HepG2 (cell line): ENCODE measurements at regions not wholly inside any gene's neighbourhood (a gene's known extent, or its start where the extent isn't known, plus 50 kb on each side); places are given as distances from the start of the nearest gene placed in this dataset.

Experiments
- ATAC-seq: fragments of 200-7000 bp; cut with Tn5 transposase; 3 replicates; pipeline ENCODE4 v1.9.1; 2020; ENCODE audit warnings: mild to moderate bottlenecking, moderate library complexity
- BruUV-seq: library from RNA; stranded (reverse); fragments of 400-500 nt; replicated peaks from 2 replicates; lab custom pipeline; 2021; lab: Mats Ljungman, UMichigan
- CTCF ChIA-PET: fragments of 300-600 bp; formaldehyde crosslinking; extraction: SDS; loops from one replicate; lab custom pipeline; 2021; ENCODE audit warnings: low total read pairs, inconsistent platforms, low intra/inter-chr PET ratio; lab: Yijun Ruan, JAX
- POLR2A ChIA-PET: fragments of 350-600 bp; sonication (Branson Sonifier 250); formaldehyde crosslinking; loops from one replicate; lab custom pipeline; 2020; ENCODE audit warnings: antibody characterized with exemption, inconsistent platforms; lab: Yijun Ruan, JAX
- DNase-seq: peaks from one replicate; pipeline ENCODE4 v3.0.0-alpha.2; 2015; ENCODE audit warnings: low spot score
- FAIRE-seq: peaks from 3 replicates; lab custom pipeline; 2011; peaks lifted over from hg19 to GRCh38; lab: Jason Lieb, UNC
- H2AFZ ChIP-seq: one replicate; pipeline ENCODE4 v1.6.1; 2011; ENCODE audit warnings: low read length, inconsistent platforms
- H3K27ac ChIP-seq: fragments of 300-600 bp; 3 replicates; pipeline ENCODE4 v1.8.0; 2011; ENCODE audit warnings: mixed run types, mild to moderate bottlenecking, mixed read lengths, low read length, inconsistent platforms; ENCODE audit not compliant: insufficient read depth; ENCODE audit errors: extremely low read length
- H3K27me3 ChIP-seq, 2 experiments: fragments of 200-600 bp in 1 of 2; 2 replicates in 1 of 2; 3 replicates in 1 of 2; pipeline versions ENCODE4 v1.6.0 to v1.8.0; 2011; ENCODE audit warnings: low read length in 2 of 2, mild to moderate bottlenecking in 2 of 2, moderate library complexity in 2 of 2, inconsistent platforms in 1 of 2; ENCODE audit not compliant: insufficient read depth in 2 of 2, control insufficient read depth in 1 of 2
- H3K36me3 ChIP-seq, 2 experiments: fragments of 200-600 bp in 1 of 2; replicated peaks in 1 of 2; 2 replicates in 1 of 2; 3 replicates in 1 of 2; pipeline versions ENCODE4 v1.5.1 to v1.8.0; 2011; ENCODE audit warnings: low read length in 2 of 2, inconsistent platforms in 1 of 2; ENCODE audit not compliant: insufficient read depth in 2 of 2, control insufficient read depth in 1 of 2
- H3K4me1 ChIP-seq: 2 replicates; pipeline ENCODE4 v1.5.1; 2012; ENCODE audit warnings: low read length, inconsistent platforms; ENCODE audit not compliant: insufficient read depth
- H3K4me2 ChIP-seq: 2 replicates; pipeline ENCODE4 v1.6.0; 2011; ENCODE audit warnings: low read depth, low read length, inconsistent platforms
- H3K4me3 ChIP-seq, 3 experiments: fragments of 200-600 bp in 1 of 3; sonication (generic), shearing (Covaris generic) in 1 of 3; replicated peaks in 1 of 3; 2 replicates each; pipeline ENCODE4 v1.5.1; 2011 to 2016; ENCODE audit warnings: low read length in 3 of 3, inconsistent platforms in 2 of 3, low read depth in 2 of 3, mild to moderate bottlenecking in 2 of 3, control low read depth in 1 of 3, mixed read lengths in 1 of 3; ENCODE audit not compliant: insufficient read depth in 1 of 3
- H3K79me2 ChIP-seq: one replicate; pipeline ENCODE4 v1.6.1; 2011; ENCODE audit warnings: low read length, inconsistent platforms; ENCODE audit not compliant: insufficient read depth
- H3K9ac ChIP-seq: 2 replicates; pipeline ENCODE4 v1.6.0; 2011; ENCODE audit warnings: mild to moderate bottlenecking, low read depth, low read length, inconsistent platforms; ENCODE audit not compliant: insufficient read depth
- H3K9me3 ChIP-seq: 2 replicates; pipeline ENCODE4 v1.5.1; 2012; ENCODE audit warnings: mild to moderate bottlenecking, low read length
- H4K20me1 ChIP-seq: 2 replicates; pipeline ENCODE4 v1.6.0; 2011; ENCODE audit warnings: inconsistent platforms, mild to moderate bottlenecking, low read length, moderate library complexity; ENCODE audit not compliant: insufficient read depth
- ASH2L ChIP-seq: fragments of 300-600, 200-600 bp; sonication (generic); IDR thresholded peaks from 2 replicates; pipeline ENCODE4 v1.7.0; 2017; ENCODE audit warnings: low read depth, mild to moderate bottlenecking, moderate library complexity, mixed read lengths, low read length; ENCODE audit not compliant: insufficient read length
- ATF1 ChIP-seq: IDR thresholded peaks from 2 replicates; pipeline ENCODE4 v1.6.1; 2016; ENCODE audit warnings: mild to moderate bottlenecking, control low read depth
- ESRRA ChIP-seq: sonication (generic); formaldehyde crosslinking; IDR thresholded peaks from 2 replicates; pipeline ENCODE4 v1.5.1; 2020; ENCODE audit warnings: mild to moderate bottlenecking, low read depth, missing genetic modification reagents
- FOXM1 ChIP-seq: sonication (generic); formaldehyde crosslinking; IDR thresholded peaks from 2 replicates; pipeline ENCODE4 v1.5.0; 2020; ENCODE audit warnings: missing genetic modification reagents
- IRX3 ChIP-seq: sonication (generic); formaldehyde crosslinking; IDR thresholded peaks from 2 replicates; pipeline ENCODE4 v1.8.1; 2023; ENCODE audit warnings: mild to moderate bottlenecking, low read depth, missing genetic modification reagents, borderline replicate concordance
- POLR2A ChIP-seq, 2 experiments: IDR thresholded peaks; 2 replicates each; pipeline ENCODE4 v1.6.1; 2011; ENCODE audit warnings: low read depth in 2 of 2, low read length in 2 of 2, mild to moderate bottlenecking in 1 of 2, moderate library complexity in 1 of 2; ENCODE audit not compliant: insufficient read depth in 1 of 2
- SP4 ChIP-seq: sonication (generic); formaldehyde crosslinking; IDR thresholded peaks from 2 replicates; pipeline ENCODE4 v1.8.1; 2023; ENCODE audit warnings: mild to moderate bottlenecking, missing genetic modification reagents
- U2AF1 ChIP-seq: fragments of 200-400 bp; formaldehyde crosslinking; optimal IDR thresholded peaks from 2 replicates; pipeline ENCODE3; 2017; ENCODE audit warnings: mild to moderate bottlenecking, low read depth, low read length
- ZNF414 ChIP-seq: sonication (generic); formaldehyde crosslinking; IDR thresholded peaks from 2 replicates; pipeline ENCODE4 v1.5.0; 2020; ENCODE audit warnings: missing genetic modification reagents
- ZNF768 ChIP-seq: sonication (generic); formaldehyde crosslinking; IDR thresholded peaks from 2 replicates; pipeline ENCODE4 v1.4.0; 2020; ENCODE audit warnings: missing genetic modification reagents
- ZSCAN21 ChIP-seq: sonication (generic); formaldehyde crosslinking; IDR thresholded peaks from 2 replicates; pipeline ENCODE4 v1.8.0; 2022; ENCODE audit warnings: mild to moderate bottlenecking, missing genetic modification reagents, moderate library complexity, borderline replicate concordance
- in situ Hi-C: cut with HindIII; loops from 2 replicates; pipeline ENCODE4 v1.10.0; 2017; ENCODE audit warnings: low pct_unique_long_range_greater_than_20kb; ENCODE audit not compliant: extremely low pct_ligation_motif_present
- intact Hi-C: fragments of 100-400 bp; cut with micrococcal nuclease; formaldehyde crosslinking; loops from one replicate; pipeline ENCODE4 v1.10.0; 2022; ENCODE audit not compliant: unreplicated experiment
- TF ChIP-seq, protein P1 (sequence below): sonication (generic); formaldehyde crosslinking; IDR thresholded peaks from 2 replicates; pipeline ENCODE4 v1.5.0; 2020; ENCODE audit warnings: missing genetic modification reagents, mild to moderate bottlenecking, borderline replicate concordance
- TF ChIP-seq, protein P2 (sequence below): sonication (generic); formaldehyde crosslinking; conservative IDR thresholded peaks from 2 replicates; pipeline ENCODE4 v1.8.1; 2023; ENCODE audit warnings: missing genetic modification reagents

GRCh38 chr2:51813247-51813646 lies 781.3 kb upstream of the NRXN1 start:
- Histone ChIP-seq H3K4me1 (no peaks in the 10 kb centered on the region), H3K36me3 (no peaks in the 10 kb centered on the region), H3K4me2 (no peak overlapping the region), H2AFZ (no peak overlapping the region), H3K79me2 (no peaks in the 10 kb centered on the region), H3K27me3 (no peaks in the 10 kb centered on the region), H4K20me1 (no peaks in the 10 kb centered on the region), H3K4me3 (no peak overlapping the region), H3K9ac (no peak overlapping the region), H3K9me3 (no peaks in the 10 kb centered on the region), H3K27ac (no peak overlapping the region)
- no TSS peak for BruUV-seq
- ChIA-PET POLR2A (no interaction called here), CTCF (no interaction called here)
- FAIRE-seq (no peak), DNase-seq (no peak), ATAC-seq (no peak)
- TF ChIP-seq U2AF1 (no peak), POLR2A (IDR thresholded peaks at IDR 0.05; ENCODE audit: insufficient read depth in 1 of 2, low read depth in 2 of 2, low read length in 2 of 2) (no peak), ESRRA (CRISPR knock-in tag) (no peak), ZNF768 (CRISPR knock-in tag) (no peak), IRX3 (CRISPR knock-in tag) (no peak), ASH2L (no peak), ZNF414 (CRISPR knock-in tag) (no peak), SP4 (CRISPR knock-in tag) (no peak), ZSCAN21 (CRISPR knock-in tag) (no peak), FOXM1 (no peak), ATF1 (CRISPR knock-in tag) (no peak)
- TF ChIP-seq, protein P1, sequence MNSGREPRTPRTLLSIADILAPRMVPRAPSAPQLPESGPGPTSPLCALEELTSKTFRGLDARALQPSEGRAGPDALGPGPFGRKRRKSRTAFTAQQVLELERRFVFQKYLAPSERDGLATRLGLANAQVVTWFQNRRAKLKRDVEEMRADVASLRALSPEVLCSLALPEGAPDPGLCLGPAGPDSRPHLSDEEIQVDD = no peak
- TF ChIP-seq, protein P2, sequence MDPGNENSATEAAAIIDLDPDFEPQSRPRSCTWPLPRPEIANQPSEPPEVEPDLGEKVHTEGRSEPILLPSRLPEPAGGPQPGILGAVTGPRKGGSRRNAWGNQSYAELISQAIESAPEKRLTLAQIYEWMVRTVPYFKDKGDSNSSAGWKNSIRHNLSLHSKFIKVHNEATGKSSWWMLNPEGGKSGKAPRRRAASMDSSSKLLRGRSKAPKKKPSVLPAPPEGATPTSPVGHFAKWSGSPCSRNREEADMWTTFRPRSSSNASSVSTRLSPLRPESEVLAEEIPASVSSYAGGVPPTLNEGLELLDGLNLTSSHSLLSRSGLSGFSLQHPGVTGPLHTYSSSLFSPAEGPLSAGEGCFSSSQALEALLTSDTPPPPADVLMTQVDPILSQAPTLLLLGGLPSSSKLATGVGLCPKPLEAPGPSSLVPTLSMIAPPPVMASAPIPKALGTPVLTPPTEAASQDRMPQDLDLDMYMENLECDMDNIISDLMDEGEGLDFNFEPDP = no peak
- in situ Hi-C loops = no loop called here
- intact Hi-C loops = no loop called here
